Progenitor cell of endocrine pancreas (in vitro differentiated cells): ENCODE measurements at regions not wholly inside any gene's neighbourhood (a gene's known extent, or its start where the extent isn't known, plus 50 kb on each side); places are given as distances from the start of the nearest gene placed in this dataset.

ENCODE experiments used
- DNase-seq: peaks from one replicate; pipeline ENCODE4 v3.0.0; 2021; ENCODE audit warnings: low spot score; ENCODE audit not compliant: unreplicated experiment
- H3K27ac Mint-ChIP-seq: 2 replicates; pipeline ENCODE4 v1.8.0; 2021; ENCODE audit warnings: mild to moderate bottlenecking, moderate library complexity, mixed read lengths
- H3K27me3 Mint-ChIP-seq: 2 replicates; pipeline ENCODE4 v1.8.0; 2021; ENCODE audit warnings: mixed read lengths
- H3K36me3 Mint-ChIP-seq: 2 replicates; pipeline ENCODE4 v1.8.0; 2022; ENCODE audit warnings: mixed read lengths; ENCODE audit not compliant: insufficient read depth
- H3K4me1 Mint-ChIP-seq: 2 replicates; pipeline ENCODE4 v1.8.0; 2021; ENCODE audit warnings: low read depth, mixed read lengths
- H3K4me3 Mint-ChIP-seq: 2 replicates; pipeline ENCODE4 v1.8.0; 2021; ENCODE audit warnings: low read depth, mild to moderate bottlenecking, moderate library complexity, mixed read lengths
- H3K9me3 Mint-ChIP-seq: 2 replicates; pipeline ENCODE4 v1.8.0; 2021; ENCODE audit warnings: low read depth, mixed read lengths
- CTCF ChIP-seq: fragments of 200-600 bp; sonication (generic); IDR thresholded peaks from one replicate; pipeline ENCODE4 v1.5.0; 2021; ENCODE audit warnings: antibody characterized with exemption, mild to moderate bottlenecking; ENCODE audit not compliant: unreplicated experiment

- Mint-ChIP-seq H3K9me3 (no peaks in the 10 kb centered on the region), H3K4me1 (no peaks in the 10 kb centered on the region), H3K27me3 (no peaks in the 10 kb centered on the region), H3K4me3 (no peak overlapping the region), H3K27ac (no peak overlapping the region), H3K36me3 (no peaks in the 10 kb centered on the region)
- TF ChIP-seq CTCF = no peak
- no peak for DNase-seq
These were observed 232.2 kb downstream of the CRPPA start for GRCh38 chr7:16189026-16189715.

GRCh38 chr7:16187131-16187530 is 234.2 kb downstream of the CRPPA start:
- Mint-ChIP-seq H3K36me3 (no peaks in the 10 kb centered on the region), H3K27ac (no peak overlapping the region), H3K4me1 (peaks cover 2% of the 10 kb centered on the region), H3K9me3 (no peaks in the 10 kb centered on the region), H3K4me3 (no peak overlapping the region), H3K27me3 (no peaks in the 10 kb centered on the region)
- no peak for TF ChIP-seq CTCF
- no peak for DNase-seq

GRCh38 chr7:16178585-16178984 is 242.8 kb downstream of the CRPPA start:
- no peak overlapping the region for H3K4me3 Mint-ChIP-seq
- H3K9me3 Mint-ChIP-seq = no peaks in the 10 kb centered on the region
- H3K36me3 Mint-ChIP-seq = no peaks in the 10 kb centered on the region
- no peak overlapping the region for H3K27ac Mint-ChIP-seq
- TF ChIP-seq CTCF = no peak
- no peak for DNase-seq
- no peaks in the 10 kb centered on the region for H3K27me3 Mint-ChIP-seq
- H3K4me1 Mint-ChIP-seq = peaks cover 2% of the 10 kb centered on the region

- no peaks in the 10 kb centered on the region for H3K9me3 Mint-ChIP-seq
- TF ChIP-seq CTCF = no peak
These were observed 243.2 kb downstream of the CRPPA start for GRCh38 chr7:16178092-16178491.

GRCh38 chr7:16174253-16174652 is 247.1 kb downstream of the CRPPA start:
- peaks cover 3% of the 10 kb centered on the region for H3K36me3 Mint-ChIP-seq
- TF ChIP-seq CTCF = no peak
- no peak overlapping the region for H3K27ac Mint-ChIP-seq
- DNase-seq = no peak
- peaks cover 9% of the 10 kb centered on the region for H3K9me3 Mint-ChIP-seq
- H3K4me3 Mint-ChIP-seq = no peak overlapping the region
- H3K27me3 Mint-ChIP-seq = no peaks in the 10 kb centered on the region
- H3K4me1 Mint-ChIP-seq = no peaks in the 10 kb centered on the region

More at GRCh38 chr7:16178092-16178491, 243.2 kb downstream of the CRPPA start:
- DNase-seq = no peak
- no peak overlapping the region for H3K4me3 Mint-ChIP-seq
- no peak overlapping the region for H3K27ac Mint-ChIP-seq
- H3K27me3 Mint-ChIP-seq = no peaks in the 10 kb centered on the region
- H3K4me1 Mint-ChIP-seq = peaks cover 2% of the 10 kb centered on the region
- H3K36me3 Mint-ChIP-seq = no peaks in the 10 kb centered on the region
